Activated T-helper 2 cell treated with anti-CD3 and anti-CD28 coated beads, Interferon-gamma antibody, Interleukin-2, Interleukin-4, amounts not matched to agents 10 μg/mL and 5 μg/mL and 100 μg/mL, durations not matched to agents 14 hours and 24 hours and 36 hours (primary cell): ENCODE measurements at regions not wholly inside any gene's neighbourhood (a gene's known extent, or its start where the extent isn't known, plus 50 kb on each side); places are given as distances from the start of the nearest gene placed in this dataset.

Source experiments
- DNase-seq: peaks from one replicate; pipeline ENCODE4 v3.0.0; 2021; ENCODE audit warnings: low spot score
- H3K27ac Mint-ChIP-seq: one replicate; pipeline ENCODE4 v1.8.0; 2021; ENCODE audit warnings: mixed read lengths
- H3K27me3 Mint-ChIP-seq: one replicate; pipeline ENCODE4 v1.8.0; 2021; ENCODE audit warnings: low read depth, mixed read lengths
- H3K36me3 Mint-ChIP-seq: one replicate; pipeline ENCODE4 v1.8.0; 2021; ENCODE audit warnings: low read depth, mixed read lengths
- H3K4me1 Mint-ChIP-seq: one replicate; pipeline ENCODE4 v1.8.0; 2021; ENCODE audit warnings: low read depth, mixed read lengths
- H3K4me3 Mint-ChIP-seq: one replicate; pipeline ENCODE4 v1.8.0; 2021; ENCODE audit warnings: low read depth, mild to moderate bottlenecking, moderate library complexity, mixed read lengths
- H3K9me3 Mint-ChIP-seq: one replicate; pipeline ENCODE4 v1.8.0; 2021; ENCODE audit warnings: mixed read lengths
- intact Hi-C: fragments of 100-400 bp; cut with micrococcal nuclease; formaldehyde crosslinking; loops from one replicate; pipeline ENCODE4 v1.15.1; 2023

DNA sequence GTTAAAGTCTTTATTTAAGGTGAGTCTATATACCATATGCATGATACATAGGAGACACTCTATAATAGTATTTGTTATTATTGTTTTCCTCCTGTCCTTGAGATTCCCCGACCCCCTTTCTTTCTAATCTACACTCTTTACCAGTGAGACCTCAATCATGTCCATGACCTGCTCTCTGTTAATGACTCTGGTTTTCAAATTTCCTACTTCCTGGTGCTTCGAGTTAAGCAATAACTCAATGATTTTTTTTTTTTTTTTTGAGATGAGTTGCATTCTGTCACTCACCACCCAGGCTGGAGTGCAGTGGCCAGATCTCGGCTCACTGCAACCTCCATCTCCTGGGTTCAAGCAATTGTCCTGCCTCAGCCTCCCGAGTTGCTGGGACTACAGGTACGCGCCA lies 574.6 kb upstream of the SLC35B3 start:
- H3K27me3 Mint-ChIP-seq = no peaks in the 10 kb centered on the region
- no peak overlapping the region for H3K27ac Mint-ChIP-seq
- no peaks in the 10 kb centered on the region for H3K36me3 Mint-ChIP-seq
- no peaks in the 10 kb centered on the region for H3K9me3 Mint-ChIP-seq
- no peaks in the 10 kb centered on the region for H3K4me1 Mint-ChIP-seq
- intact Hi-C loops = no loop called here
- no peak overlapping the region for H3K4me3 Mint-ChIP-seq
- DNase-seq = no peak

DNA sequence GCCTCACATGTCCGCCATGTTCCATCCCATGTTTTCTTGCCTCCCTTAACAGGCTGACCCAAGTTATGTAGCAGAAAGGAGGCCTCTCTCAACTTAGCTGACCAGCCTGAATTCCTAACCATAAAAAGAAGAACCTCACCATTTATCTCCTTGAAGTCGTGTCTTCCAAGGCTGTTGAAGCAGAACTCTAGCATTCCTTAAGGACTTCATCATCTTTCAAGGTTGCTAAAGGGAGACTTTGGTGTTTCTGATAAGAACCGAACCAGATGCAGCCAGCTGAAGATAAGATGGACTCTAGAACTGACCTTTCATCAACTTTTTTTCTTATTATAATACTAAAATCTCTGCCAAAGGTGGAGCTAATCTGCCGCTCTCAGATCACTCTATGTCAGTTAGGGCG lies 571.7 kb upstream of the SLC35B3 start:
- Mint-ChIP-seq H3K9me3 (no peaks in the 10 kb centered on the region), H3K27me3 (no peaks in the 10 kb centered on the region), H3K4me1 (no peaks in the 10 kb centered on the region), H3K27ac (no peak overlapping the region), H3K36me3 (no peaks in the 10 kb centered on the region), H3K4me3 (no peak overlapping the region)
- DNase-seq = no peak
- intact Hi-C loops = no loop called here

DNA sequence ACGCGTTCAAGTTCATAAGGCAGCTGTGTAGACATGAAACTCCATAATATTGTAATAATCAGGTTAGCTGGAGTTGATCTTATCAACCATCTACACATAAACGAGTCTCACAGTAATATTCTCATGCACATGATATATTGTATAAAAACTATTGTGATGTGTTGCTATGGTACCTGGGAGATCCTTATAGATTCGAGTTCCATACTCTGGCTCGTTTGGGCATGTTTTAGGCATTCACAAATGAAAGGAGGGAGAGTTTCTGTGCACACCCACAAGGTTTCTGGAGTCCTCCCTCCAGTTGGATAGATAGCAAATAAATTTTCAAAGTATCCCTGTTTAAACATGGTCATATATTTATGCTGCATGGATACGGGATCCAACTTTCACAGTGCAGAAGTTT lies 567.5 kb upstream of the SLC35B3 start:
- Mint-ChIP-seq H3K36me3 (no peaks in the 10 kb centered on the region), H3K9me3 (no peaks in the 10 kb centered on the region), H3K27ac (no peak overlapping the region), H3K27me3 (no peaks in the 10 kb centered on the region), H3K4me3 (no peak overlapping the region), H3K4me1 (no peaks in the 10 kb centered on the region)
- intact Hi-C loops = no loop called here
- no peak for DNase-seq

- intact Hi-C loops = no loop called here
- H3K36me3 Mint-ChIP-seq = no peaks in the 10 kb centered on the region
- H3K9me3 Mint-ChIP-seq = no peaks in the 10 kb centered on the region
- no peaks in the 10 kb centered on the region for H3K27me3 Mint-ChIP-seq
- H3K4me3 Mint-ChIP-seq = no peak overlapping the region
- no peak for DNase-seq
- H3K27ac Mint-ChIP-seq = no peak overlapping the region
- H3K4me1 Mint-ChIP-seq = no peaks in the 10 kb centered on the region
Observed at GRCh38 chr6:8995156-8995555, 559.8 kb upstream of the SLC35B3 start.

- intact Hi-C loops = no loop called here
- no peak overlapping the region for H3K27ac Mint-ChIP-seq
Observed at GRCh38 chr6:8993111-8993510, 557.8 kb upstream of the SLC35B3 start.

GRCh38 chr6:8991844-8992243 lies 556.5 kb upstream of the SLC35B3 start:
- Mint-ChIP-seq H3K36me3 (no peaks in the 10 kb centered on the region), H3K4me3 (no peak overlapping the region), H3K4me1 (no peaks in the 10 kb centered on the region), H3K27ac (no peak overlapping the region), H3K27me3 (no peaks in the 10 kb centered on the region), H3K9me3 (no peaks in the 10 kb centered on the region)
- no peak for DNase-seq
- intact Hi-C loops = no loop called here

More at GRCh38 chr6:8993111-8993510, 557.8 kb upstream of the SLC35B3 start:
- no peaks in the 10 kb centered on the region for H3K9me3 Mint-ChIP-seq
- no peaks in the 10 kb centered on the region for H3K4me1 Mint-ChIP-seq
- H3K36me3 Mint-ChIP-seq = no peaks in the 10 kb centered on the region
- no peak for DNase-seq
- no peaks in the 10 kb centered on the region for H3K27me3 Mint-ChIP-seq
- no peak overlapping the region for H3K4me3 Mint-ChIP-seq

GRCh38 chr6:8990075-8990474 lies 554.7 kb upstream of the SLC35B3 start:
- Mint-ChIP-seq H3K27me3 (no peaks in the 10 kb centered on the region), H3K36me3 (no peaks in the 10 kb centered on the region), H3K4me1 (no peaks in the 10 kb centered on the region), H3K27ac (no peak overlapping the region), H3K9me3 (no peaks in the 10 kb centered on the region), H3K4me3 (no peak overlapping the region)
- no peak for DNase-seq
- intact Hi-C loops = no loop called here

- peak; percentile 36 for DNase-seq
- Mint-ChIP-seq H3K36me3 (no peaks in the 10 kb centered on the region), H3K4me3 (no peak overlapping the region), H3K9me3 (no peaks in the 10 kb centered on the region), H3K27ac (no peak overlapping the region), H3K4me1 (peaks cover 4% of the 10 kb centered on the region), H3K27me3 (peaks cover 6% of the 10 kb centered on the region)
- intact Hi-C loops = loop anchor here (5.0 kb wide), 1 partner anchor 1449 kb away; no protein-coding TSS in a partner anchor
Observed at GRCh38 chr6:8983202-8983688, 547.9 kb upstream of the SLC35B3 start.

DNA sequence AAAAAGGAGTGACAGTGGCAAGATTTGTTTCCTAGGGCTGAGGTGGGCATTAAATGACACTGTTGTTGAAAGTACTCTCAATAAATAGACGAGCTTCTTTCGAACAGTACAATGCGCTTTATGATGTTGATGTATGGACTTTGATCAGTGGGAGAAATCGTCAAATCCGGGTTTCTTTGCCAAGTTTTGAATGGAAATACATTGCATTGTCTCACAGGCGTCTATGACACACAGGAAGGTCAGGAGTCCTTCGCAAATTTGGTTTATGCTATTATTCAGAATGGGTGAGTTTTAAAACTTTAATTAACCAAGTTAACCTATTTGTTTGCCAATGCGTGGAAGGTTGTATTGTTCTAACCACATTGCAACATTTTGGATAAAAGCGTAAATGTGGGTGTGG lies 547.3 kb upstream of the SLC35B3 start:
- no peak overlapping the region for H3K4me3 Mint-ChIP-seq

GRCh38 chr6:8973395-8973794 lies 538.0 kb upstream of the SLC35B3 start:
- no peaks in the 10 kb centered on the region for H3K36me3 Mint-ChIP-seq
- intact Hi-C loops = no loop called here
- no peaks in the 10 kb centered on the region for H3K27me3 Mint-ChIP-seq
- H3K27ac Mint-ChIP-seq = no peak overlapping the region
- no peaks in the 10 kb centered on the region for H3K4me1 Mint-ChIP-seq
- H3K9me3 Mint-ChIP-seq = peaks cover 15% of the 10 kb centered on the region
- H3K4me3 Mint-ChIP-seq = no peak overlapping the region
- no peak for DNase-seq

More for the DNA sequence above, 547.3 kb upstream of the SLC35B3 start:
- Mint-ChIP-seq H3K27ac (no peak overlapping the region), H3K27me3 (peaks cover 6% of the 10 kb centered on the region), H3K9me3 (no peaks in the 10 kb centered on the region), H3K36me3 (no peaks in the 10 kb centered on the region), H3K4me1 (peaks cover 4% of the 10 kb centered on the region)
- DNase-seq = no peak
- intact Hi-C loops = loop anchor here (5.0 kb wide), 1 partner anchor 1450 kb away; no protein-coding TSS in a partner anchor

GRCh38 chr6:8969747-8970146 lies 534.4 kb upstream of the SLC35B3 start:
- H3K4me1 Mint-ChIP-seq = no peaks in the 10 kb centered on the region
- no peak for DNase-seq
- H3K27me3 Mint-ChIP-seq = no peaks in the 10 kb centered on the region
- intact Hi-C loops = no loop called here
- H3K9me3 Mint-ChIP-seq = peaks cover 15% of the 10 kb centered on the region
- no peaks in the 10 kb centered on the region for H3K36me3 Mint-ChIP-seq
- H3K27ac Mint-ChIP-seq = no peak overlapping the region
- no peak overlapping the region for H3K4me3 Mint-ChIP-seq

- H3K4me3 Mint-ChIP-seq = no peak overlapping the region
- H3K4me1 Mint-ChIP-seq = no peaks in the 10 kb centered on the region
- H3K27me3 Mint-ChIP-seq = no peaks in the 10 kb centered on the region
- no peak for DNase-seq
- no peak overlapping the region for H3K27ac Mint-ChIP-seq
- no peaks in the 10 kb centered on the region for H3K9me3 Mint-ChIP-seq
- intact Hi-C loops = no loop called here
- H3K36me3 Mint-ChIP-seq = no peaks in the 10 kb centered on the region
Observed at GRCh38 chr6:8958894-8959511, 523.7 kb upstream of the SLC35B3 start.

DNA sequence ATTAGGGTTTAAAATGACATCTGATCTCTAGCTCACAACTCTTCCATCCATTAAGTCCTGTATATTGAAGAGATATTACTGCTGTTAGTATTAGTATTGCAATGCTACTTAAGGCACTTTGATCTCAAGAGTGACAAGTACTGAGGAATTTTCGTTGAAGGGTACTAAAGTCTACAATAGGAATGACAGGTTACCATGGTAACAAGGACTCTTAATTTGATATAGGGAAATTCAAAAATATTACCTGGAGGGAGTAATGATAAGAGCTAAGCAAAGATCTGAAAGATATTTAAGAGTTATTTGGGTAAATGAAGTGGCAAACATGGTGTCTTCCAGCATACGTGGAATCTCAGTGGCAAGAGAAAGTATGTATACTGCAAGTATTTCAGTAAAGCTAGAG lies 518.0 kb upstream of the SLC35B3 start:
- Mint-ChIP-seq H3K4me3 (no peak overlapping the region), H3K27me3 (no peaks in the 10 kb centered on the region), H3K4me1 (no peaks in the 10 kb centered on the region), H3K27ac (no peak overlapping the region), H3K9me3 (no peaks in the 10 kb centered on the region), H3K36me3 (no peaks in the 10 kb centered on the region)
- DNase-seq = no peak
- intact Hi-C loops = no loop called here

DNA sequence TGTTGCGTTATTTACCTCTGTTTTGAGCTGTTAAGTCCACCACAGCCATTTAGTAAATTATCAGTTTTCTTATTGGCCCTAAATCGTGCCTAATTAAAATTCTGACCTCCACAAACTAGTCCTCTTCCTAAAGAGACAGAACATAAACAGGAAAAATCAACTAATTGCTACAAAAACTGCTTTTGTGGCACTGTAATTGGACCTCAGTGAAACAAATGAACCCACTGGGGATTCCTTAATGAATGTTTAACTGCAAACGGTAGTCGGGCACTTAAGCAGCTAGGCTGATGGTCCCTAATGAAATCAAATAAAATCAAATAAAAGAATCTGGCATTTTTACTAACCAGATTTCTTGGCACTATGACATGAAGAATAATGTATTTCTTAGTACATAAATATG lies 513.4 kb upstream of the SLC35B3 start:
- H3K4me1 Mint-ChIP-seq = no peaks in the 10 kb centered on the region
- no peaks in the 10 kb centered on the region for H3K9me3 Mint-ChIP-seq
- H3K36me3 Mint-ChIP-seq = no peaks in the 10 kb centered on the region
- no peak overlapping the region for H3K4me3 Mint-ChIP-seq
- no peaks in the 10 kb centered on the region for H3K27me3 Mint-ChIP-seq
- H3K27ac Mint-ChIP-seq = no peak overlapping the region
- DNase-seq = no peak
- intact Hi-C loops = no loop called here
